Astrocyte (in vitro differentiated cells and primary cell): ENCODE measurements at regions not wholly inside any gene's neighbourhood (a gene's known extent, or its start where the extent isn't known, plus 50 kb on each side); places are given as distances from the start of the nearest gene placed in this dataset.

ENCODE experiments used
- DNase-seq: peaks from one replicate; pipeline ENCODE4 v3.0.0-alpha.2; 2010; ENCODE audit warnings: low read depth
- FAIRE-seq: peaks from 2 replicates; lab custom pipeline; 2011; peaks lifted over from hg19 to GRCh38; lab: Jason Lieb, UNC
- H2AFZ ChIP-seq: 2 replicates; pipeline ENCODE4 v1.6.0; 2012; ENCODE audit warnings: low read depth, low read length, inconsistent platforms
- H3K27ac ChIP-seq: 2 replicates; pipeline ENCODE4 v1.5.1; 2011; ENCODE audit warnings: low read depth, low read length, inconsistent platforms
- H3K27me3 ChIP-seq: 2 replicates; pipeline ENCODE4 v1.6.0; 2011; ENCODE audit warnings: low read length, inconsistent platforms; ENCODE audit not compliant: insufficient read depth
- H3K36me3 ChIP-seq: 2 replicates; pipeline ENCODE4 v1.5.1; 2011; ENCODE audit warnings: low read length, inconsistent platforms; ENCODE audit not compliant: insufficient read depth
- H3K4me1 ChIP-seq: 2 replicates; pipeline ENCODE4 v1.5.1; 2011; ENCODE audit warnings: low read length, inconsistent platforms; ENCODE audit not compliant: insufficient read depth
- H3K4me2 ChIP-seq: 2 replicates; pipeline ENCODE4 v1.6.0; 2012; ENCODE audit warnings: low read length, inconsistent platforms
- H3K4me3 ChIP-seq: 2 replicates; pipeline ENCODE4 v1.5.1; 2011; ENCODE audit warnings: low read depth, mild to moderate bottlenecking, low read length, inconsistent platforms; ENCODE audit not compliant: insufficient read depth
- H3K79me2 ChIP-seq: 2 replicates; pipeline ENCODE4 v1.6.0; 2012; ENCODE audit warnings: mild to moderate bottlenecking, low read length, inconsistent platforms; ENCODE audit not compliant: insufficient read depth
- H3K9ac ChIP-seq: 2 replicates; pipeline ENCODE4 v1.6.0; 2012; ENCODE audit warnings: mild to moderate bottlenecking, low read length, inconsistent platforms
- H3K9me3 ChIP-seq: 2 replicates; pipeline ENCODE4 v1.5.1; 2012; ENCODE audit warnings: low read depth, mild to moderate bottlenecking, low read length, inconsistent platforms; ENCODE audit not compliant: insufficient read depth
- H4K20me1 ChIP-seq: 2 replicates; pipeline ENCODE4 v1.6.0; 2012; ENCODE audit warnings: low read length, inconsistent platforms; ENCODE audit not compliant: insufficient read depth
- H3K27ac Mint-ChIP-seq: one replicate; pipeline ENCODE4 v1.8.0; 2021; ENCODE audit warnings: mild to moderate bottlenecking, mixed read lengths; ENCODE audit not compliant: unreplicated experiment
- H3K27me3 Mint-ChIP-seq: one replicate; pipeline ENCODE4 v1.8.0; 2021; ENCODE audit warnings: low read depth, mixed read lengths; ENCODE audit not compliant: unreplicated experiment
- H3K36me3 Mint-ChIP-seq: one replicate; pipeline ENCODE4 v1.8.0; 2021; ENCODE audit warnings: low read depth, mixed read lengths; ENCODE audit not compliant: unreplicated experiment
- H3K4me1 Mint-ChIP-seq: one replicate; pipeline ENCODE4 v1.8.0; 2021; ENCODE audit warnings: low read depth, mixed read lengths; ENCODE audit not compliant: unreplicated experiment
- H3K4me3 Mint-ChIP-seq: one replicate; pipeline ENCODE4 v1.8.0; 2021; ENCODE audit warnings: mild to moderate bottlenecking, moderate library complexity, mixed read lengths; ENCODE audit not compliant: unreplicated experiment
- H3K9me3 Mint-ChIP-seq: one replicate; pipeline ENCODE4 v1.8.0; 2021; ENCODE audit warnings: mild to moderate bottlenecking, mixed read lengths; ENCODE audit not compliant: unreplicated experiment
- CTCF ChIP-seq: IDR thresholded peaks from 2 replicates; pipeline ENCODE4 v1.5.1; 2011; ENCODE audit warnings: low read depth, mild to moderate bottlenecking, inconsistent platforms, low read length, moderate library complexity; ENCODE audit not compliant: insufficient read depth
- EZH2 ChIP-seq: IDR thresholded peaks from 2 replicates; pipeline ENCODE4 v1.6.1; 2012; ENCODE audit warnings: mild to moderate bottlenecking, low read length, inconsistent platforms; ENCODE audit not compliant: insufficient read depth

- Mint-ChIP-seq H3K4me3 (no peak overlapping the region), H3K36me3 (no peaks in the 10 kb centered on the region), H3K9me3 (no peaks in the 10 kb centered on the region), H3K27me3 (no peaks in the 10 kb centered on the region), H3K27ac (no peak overlapping the region), H3K4me1 (no peaks in the 10 kb centered on the region)
- Histone ChIP-seq H2AFZ (no peak overlapping the region), H3K4me1 (no peaks in the 10 kb centered on the region), H3K4me2 (no peak overlapping the region), H3K9ac (no peak overlapping the region), H4K20me1 (no peaks in the 10 kb centered on the region), H3K36me3 (no peaks in the 10 kb centered on the region), H3K27me3 (no peaks in the 10 kb centered on the region), H3K4me3 (no peak overlapping the region), H3K79me2 (no peaks in the 10 kb centered on the region), H3K9me3 (no peaks in the 10 kb centered on the region), H3K27ac (no peak overlapping the region)
- DNase-seq: no peak
- FAIRE-seq: no peak
- TF ChIP-seq CTCF: no peak
- no peak for TF ChIP-seq EZH2
These were observed 218.4 kb upstream of the FAR2 start for GRCh38 chr12:28930704-28931103.

- Histone ChIP-seq H3K4me1 (no peaks in the 10 kb centered on the region), H2AFZ (no peak overlapping the region), H3K79me2 (no peaks in the 10 kb centered on the region), H3K4me3 (no peak overlapping the region), H3K4me2 (no peak overlapping the region), H3K27me3 (no peaks in the 10 kb centered on the region), H4K20me1 (no peaks in the 10 kb centered on the region), H3K9me3 (no peaks in the 10 kb centered on the region), H3K27ac (no peak overlapping the region), H3K9ac (no peak overlapping the region), H3K36me3 (no peaks in the 10 kb centered on the region)
- no peaks in the 10 kb centered on the region for H3K9me3 Mint-ChIP-seq
- TF ChIP-seq CTCF: no peak
- TF ChIP-seq EZH2: no peak
- no peaks in the 10 kb centered on the region for H3K27me3 Mint-ChIP-seq
- no peak for DNase-seq
- H3K36me3 Mint-ChIP-seq: no peaks in the 10 kb centered on the region
- FAIRE-seq: no peak
- H3K4me1 Mint-ChIP-seq: peaks cover 19% of the 10 kb centered on the region
- no peak overlapping the region for H3K4me3 Mint-ChIP-seq
- H3K27ac Mint-ChIP-seq: no peak overlapping the region
These were observed 215.9 kb upstream of the FAR2 start for GRCh38 chr12:28933176-28933575.

- Histone ChIP-seq H3K4me2 (no peak overlapping the region), H3K79me2 (no peaks in the 10 kb centered on the region), H3K27me3 (no peaks in the 10 kb centered on the region), H3K4me3 (no peak overlapping the region), H3K9me3 (no peaks in the 10 kb centered on the region), H3K27ac (no peak overlapping the region), H2AFZ (no peak overlapping the region), H3K9ac (no peak overlapping the region), H3K36me3 (no peaks in the 10 kb centered on the region), H4K20me1 (no peaks in the 10 kb centered on the region), H3K4me1 (no peaks in the 10 kb centered on the region)
- H3K36me3 Mint-ChIP-seq: no peaks in the 10 kb centered on the region
- DNase-seq (peak; percentile 82), FAIRE-seq (no peak)
- H3K27me3 Mint-ChIP-seq: no peaks in the 10 kb centered on the region
- TF ChIP-seq EZH2: no peak
- TF ChIP-seq CTCF: no peak
- no peak overlapping the region for H3K4me3 Mint-ChIP-seq
- H3K9me3 Mint-ChIP-seq: no peaks in the 10 kb centered on the region
- H3K4me1 Mint-ChIP-seq: peaks cover 26% of the 10 kb centered on the region
- no peak overlapping the region for H3K27ac Mint-ChIP-seq
These were observed 215.1 kb upstream of the FAR2 start for GRCh38 chr12:28933864-28934527.
